ENCODE measurements at regions not wholly inside any gene's neighbourhood (a gene's known extent, or its start where the extent isn't known, plus 50 kb on each side); places are given as distances from the start of the nearest gene placed in this dataset.

- intact Hi-C loops (cut with micrococcal nuclease; ENCODE audit: unreplicated experiment) = no loop called here
- SMC1A ChIA-PET (ENCODE audit: uncharacterized antibody, unreplicated experiment) = no interaction called here
These were observed 862.7 kb upstream of the SEMA6D start for GRCh38 chr15:46854564-46854963.

DNA sequence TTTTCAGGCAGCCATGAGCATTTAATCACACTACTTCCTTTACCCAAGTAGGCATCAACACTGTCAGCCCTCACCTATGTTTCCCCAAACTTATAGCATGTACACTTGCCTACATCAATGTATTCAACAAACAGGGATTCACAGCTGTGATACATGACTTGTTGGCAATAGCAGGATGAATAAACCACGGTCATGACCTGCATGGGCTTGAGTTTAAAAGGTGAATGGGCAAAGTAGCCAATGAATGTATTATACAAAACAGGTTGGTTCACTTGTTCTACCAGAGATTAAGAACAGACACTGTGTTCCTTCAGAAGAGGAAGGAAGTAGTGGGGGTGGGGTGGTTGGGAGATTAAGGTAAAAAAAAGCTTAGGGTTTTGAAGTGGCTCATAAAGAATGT is 861.9 kb upstream of the SEMA6D start:
- RAD21 ChIA-PET (ENCODE audit: unreplicated experiment) = no interaction called here
- H3K4me1 ChIP-seq (ENCODE audit: control insufficient read depth, insufficient read depth, low read length) = no peaks in the 10 kb centered on the region
- H3K79me2 ChIP-seq (ENCODE audit: control insufficient read depth, insufficient read depth, low read length) = no peaks in the 10 kb centered on the region
- H3K27me3 ChIP-seq (replicated peaks in 1 of 2; ENCODE audit: control insufficient read depth in 2 of 2, insufficient read depth in 2 of 2, low read length in 1 of 2) = no peaks in the 10 kb centered on the region
- no peak for ATAC-seq
- CTCF ChIA-PET = no interaction called here
- no peaks in the 10 kb centered on the region for H4K20me1 ChIP-seq (ENCODE audit: control insufficient read depth, insufficient read depth)
- no peak overlapping the region for H3K4me3 ChIP-seq
- no peak for FAIRE-seq
- no peak overlapping the region for H2AFZ ChIP-seq (ENCODE audit: control insufficient read depth, low read depth, low read length)
- no peak for DNase-seq (ENCODE audit: low read depth, low spot score)
- 0% methylated on average over 1 of the region's 1 CpG for WGBS (ENCODE audit: insufficient coverage, insufficient replicate concordance, low lambda C conversion rate, missing lambda C conversion rate)
- SMC1A ChIA-PET (ENCODE audit: uncharacterized antibody, unreplicated experiment) = no interaction called here
- no peak overlapping the region for H3K9ac ChIP-seq (ENCODE audit: control insufficient read depth, insufficient read depth, low read length)
- BruUV-seq (replicated peaks) = no TSS peak
- H3K4me2 ChIP-seq (ENCODE audit: control insufficient read depth, insufficient read depth) = no peak overlapping the region
- H3K9me3 ChIP-seq (replicated peaks; ENCODE audit: control insufficient read depth, insufficient read depth, low read length) = no peaks in the 10 kb centered on the region
- in situ Hi-C loops (cut with MboI) = no loop called here
- intact Hi-C loops (cut with micrococcal nuclease; ENCODE audit: unreplicated experiment) = no loop called here
- no peaks in the 10 kb centered on the region for H3K36me3 ChIP-seq (ENCODE audit: control insufficient read depth in 2 of 2, insufficient read depth in 2 of 2, low read length in 1 of 2)
- no peak overlapping the region for H3K27ac ChIP-seq (ENCODE audit: control insufficient read depth, insufficient read depth)
- POLR2A ChIA-PET = no interaction called here
- TF ChIP-seq ZNF274 (IDR thresholded peaks at IDR 0.05; ENCODE audit: insufficient read depth, insufficient read length) (no peak), IKZF2 (IDR thresholded peaks at IDR 0.05) (no peak), KDM1A (IDR thresholded peaks at IDR 0.05; ENCODE audit: borderline replicate concordance) (no peak), YBX1 (IDR thresholded peaks at IDR 0.05) (no peak), STAT3 (IDR thresholded peaks at IDR 0.05; ENCODE audit: low read depth, low read length) (no peak)
- TF ChIP-seq, protein P1, sequence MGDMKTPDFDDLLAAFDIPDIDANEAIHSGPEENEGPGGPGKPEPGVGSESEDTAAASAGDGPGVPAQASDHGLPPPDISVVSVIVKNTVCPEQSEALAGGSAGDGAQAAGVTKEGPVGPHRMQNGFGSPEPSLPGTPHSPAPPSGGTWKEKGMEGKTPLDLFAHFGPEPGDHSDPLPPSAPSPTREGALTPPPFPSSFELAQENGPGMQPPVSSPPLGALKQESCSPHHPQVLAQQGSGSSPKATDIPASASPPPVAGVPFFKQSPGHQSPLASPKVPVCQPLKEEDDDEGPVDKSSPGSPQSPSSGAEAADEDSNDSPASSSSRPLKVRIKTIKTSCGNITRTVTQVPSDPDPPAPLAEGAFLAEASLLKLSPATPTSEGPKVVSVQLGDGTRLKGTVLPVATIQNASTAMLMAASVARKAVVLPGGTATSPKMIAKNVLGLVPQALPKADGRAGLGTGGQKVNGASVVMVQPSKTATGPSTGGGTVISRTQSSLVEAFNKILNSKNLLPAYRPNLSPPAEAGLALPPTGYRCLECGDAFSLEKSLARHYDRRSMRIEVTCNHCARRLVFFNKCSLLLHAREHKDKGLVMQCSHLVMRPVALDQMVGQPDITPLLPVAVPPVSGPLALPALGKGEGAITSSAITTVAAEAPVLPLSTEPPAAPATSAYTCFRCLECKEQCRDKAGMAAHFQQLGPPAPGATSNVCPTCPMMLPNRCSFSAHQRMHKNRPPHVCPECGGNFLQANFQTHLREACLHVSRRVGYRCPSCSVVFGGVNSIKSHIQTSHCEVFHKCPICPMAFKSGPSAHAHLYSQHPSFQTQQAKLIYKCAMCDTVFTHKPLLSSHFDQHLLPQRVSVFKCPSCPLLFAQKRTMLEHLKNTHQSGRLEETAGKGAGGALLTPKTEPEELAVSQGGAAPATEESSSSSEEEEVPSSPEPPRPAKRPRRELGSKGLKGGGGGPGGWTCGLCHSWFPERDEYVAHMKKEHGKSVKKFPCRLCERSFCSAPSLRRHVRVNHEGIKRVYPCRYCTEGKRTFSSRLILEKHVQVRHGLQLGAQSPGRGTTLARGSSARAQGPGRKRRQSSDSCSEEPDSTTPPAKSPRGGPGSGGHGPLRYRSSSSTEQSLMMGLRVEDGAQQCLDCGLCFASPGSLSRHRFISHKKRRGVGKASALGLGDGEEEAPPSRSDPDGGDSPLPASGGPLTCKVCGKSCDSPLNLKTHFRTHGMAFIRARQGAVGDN (IDR thresholded peaks at IDR 0.05) = no peak

More at GRCh38 chr15:46854564-46854963, 862.7 kb upstream of the SEMA6D start:
- ATAC-seq (no peak), DNase-seq (ENCODE audit: low read depth, low spot score) (no peak), FAIRE-seq (no peak)
- Histone ChIP-seq H3K9me3 (replicated peaks; ENCODE audit: control insufficient read depth, insufficient read depth, low read length) (no peaks in the 10 kb centered on the region), H4K20me1 (ENCODE audit: control insufficient read depth, insufficient read depth) (no peaks in the 10 kb centered on the region), H3K79me2 (ENCODE audit: control insufficient read depth, insufficient read depth, low read length) (no peaks in the 10 kb centered on the region), H3K27ac (ENCODE audit: control insufficient read depth, insufficient read depth) (no peak overlapping the region), H3K9ac (ENCODE audit: control insufficient read depth, insufficient read depth, low read length) (no peak overlapping the region), H3K4me3 (no peak overlapping the region), H3K27me3 (replicated peaks in 1 of 2; ENCODE audit: control insufficient read depth in 2 of 2, insufficient read depth in 2 of 2, low read length in 1 of 2) (no peaks in the 10 kb centered on the region), H2AFZ (ENCODE audit: control insufficient read depth, low read depth, low read length) (no peak overlapping the region), H3K36me3 (ENCODE audit: control insufficient read depth in 2 of 2, insufficient read depth in 2 of 2, low read length in 1 of 2) (no peaks in the 10 kb centered on the region), H3K4me1 (ENCODE audit: control insufficient read depth, insufficient read depth, low read length) (no peaks in the 10 kb centered on the region), H3K4me2 (ENCODE audit: control insufficient read depth, insufficient read depth) (no peak overlapping the region)
- BruUV-seq (replicated peaks) = no TSS peak
- RAD21 ChIA-PET (ENCODE audit: unreplicated experiment) = no interaction called here
- TF ChIP-seq BHLHE40 (IDR thresholded peaks at IDR 0.05; ENCODE audit: borderline replicate concordance in 1 of 2, low read depth in 2 of 2, low read length in 1 of 2) = no peak
- TF ChIP-seq CBX3 (IDR thresholded peaks at IDR 0.05; ENCODE audit: borderline replicate concordance, low read depth) = no peak
- no peak for TF ChIP-seq POU2F2 (IDR thresholded peaks at IDR 0.05; ENCODE audit: borderline replicate concordance, low read depth, low read length)
- no peak for TF ChIP-seq RFX5 (IDR thresholded peaks at IDR 0.05; ENCODE audit: low read depth, low read length)
- TF ChIP-seq KLF5 (IDR thresholded peaks at IDR 0.05; ENCODE audit: partially characterized antibody) = no peak
- no peak for TF ChIP-seq NFXL1 (IDR thresholded peaks at IDR 0.05; ENCODE audit: borderline replicate concordance)
- TF ChIP-seq NR2C2 (IDR thresholded peaks at IDR 0.05; ENCODE audit: borderline replicate concordance, control insufficient read depth, insufficient read length, low read depth) = no peak
- TF ChIP-seq TCF12 (IDR thresholded peaks at IDR 0.05; ENCODE audit: low read depth, low read length) = no peak
- TF ChIP-seq RAD21 (IDR thresholded peaks at IDR 0.05; ENCODE audit: insufficient read depth, low read depth, low read length) = no peak
- TF ChIP-seq SIX5 (IDR thresholded peaks at IDR 0.05; ENCODE audit: low read depth, low read length, severe bottlenecking) = no peak
- TF ChIP-seq POLR2A (IDR thresholded peaks at IDR 0.05; ENCODE audit: low read depth, low read length) = no peak
- TF ChIP-seq, protein P2, sequence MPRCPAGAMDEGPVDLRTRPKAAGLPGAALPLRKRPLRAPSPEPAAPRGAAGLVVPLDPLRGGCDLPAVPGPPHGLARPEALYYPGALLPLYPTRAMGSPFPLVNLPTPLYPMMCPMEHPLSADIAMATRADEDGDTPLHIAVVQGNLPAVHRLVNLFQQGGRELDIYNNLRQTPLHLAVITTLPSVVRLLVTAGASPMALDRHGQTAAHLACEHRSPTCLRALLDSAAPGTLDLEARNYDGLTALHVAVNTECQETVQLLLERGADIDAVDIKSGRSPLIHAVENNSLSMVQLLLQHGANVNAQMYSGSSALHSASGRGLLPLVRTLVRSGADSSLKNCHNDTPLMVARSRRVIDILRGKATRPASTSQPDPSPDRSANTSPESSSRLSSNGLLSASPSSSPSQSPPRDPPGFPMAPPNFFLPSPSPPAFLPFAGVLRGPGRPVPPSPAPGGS (IDR thresholded peaks at IDR 0.05; ENCODE audit: borderline replicate concordance, insufficient read depth, low read depth, low read length, poor library complexity, severe bottlenecking) = no peak
- in situ Hi-C loops (cut with MboI) = no loop called here
- POLR2A ChIA-PET = no interaction called here
- CTCF ChIA-PET = no interaction called here

Data from GM12878 (cell line).